ENCODE measurements at regions not wholly inside any gene's neighbourhood (a gene's known extent, or its start where the extent isn't known, plus 50 kb on each side); places are given as distances from the start of the nearest gene placed in this dataset.
"Not testable (repeated sequence)": the region's sequence is repeated elsewhere in the genome, so short reads cannot be mapped to it uniquely, and the experiment has no call there.

- no peaks in the 10 kb centered on the region for H3K9me2 ChIP-seq (ENCODE audit: insufficient read depth)
- no peaks in the 10 kb centered on the region for H3K36me3 ChIP-seq (ENCODE audit: control insufficient read depth in 1 of 2, insufficient read depth in 2 of 2, low read length in 2 of 2)
- H3K27ac ChIP-seq (ENCODE audit: low read depth, low read length), result no peak overlapping the region
- ChIA-PET POLR2A (no interaction called here), RAD21 (ENCODE audit: low non-redundant PET in 1 of 2, low total read pairs in 2 of 2, uncharacterized antibody in 2 of 2, unreplicated experiment in 2 of 2) (no interaction called here), CTCF (no interaction called here)
- ATAC-seq (no peak), DNase-seq (ENCODE audit: low read depth, low spot score) (no peak)
- no peak overlapping the region for H3K9ac ChIP-seq (ENCODE audit: low read length)
- no peaks in the 10 kb centered on the region for H3K79me2 ChIP-seq (ENCODE audit: insufficient read depth, low read length)
- H3K27me3 ChIP-seq (ENCODE audit: insufficient read depth, low read length), result no peaks in the 10 kb centered on the region
- H3K4me3 ChIP-seq (replicated peaks in 1 of 2; ENCODE audit: low read depth in 1 of 2, low read length in 2 of 2), result no peak overlapping the region
- TF ChIP-seq JUND (IDR thresholded peaks at IDR 0.05), result no peak
- TF ChIP-seq FOSL1 (IDR thresholded peaks at IDR 0.05; ENCODE audit: low read depth), result no peak
- TF ChIP-seq REST (IDR thresholded peaks at IDR 0.05; ENCODE audit: low read depth), result no peak
- TF ChIP-seq EZH2phosphoT487 (IDR thresholded peaks at IDR 0.05; ENCODE audit: borderline replicate concordance), result no peak
- no peaks in the 10 kb centered on the region for H3K4me1 ChIP-seq (ENCODE audit: control insufficient read depth in 1 of 2, insufficient read depth in 2 of 2, low read length in 2 of 2)
- no peaks in the 10 kb centered on the region for H3K9me3 ChIP-seq (ENCODE audit: control insufficient read depth in 1 of 2, insufficient read depth in 1 of 2, low read depth in 1 of 2, low read length in 2 of 2)
- intact Hi-C loops (cut with micrococcal nuclease), result no loop called here
- BruUV-seq (replicated peaks), result no TSS peak
- no peak overlapping the region for H3K4me2 ChIP-seq (ENCODE audit: low read length)
- no peaks in the 10 kb centered on the region for H4K20me1 ChIP-seq (ENCODE audit: insufficient read depth)
- H2AFZ ChIP-seq (ENCODE audit: low read depth, low read length, poor library complexity, severe bottlenecking), result no peak overlapping the region
These were observed 92.6 kb upstream of the TMTC4 start for GRCh38 chr13:100767192-100767591.

- H3K4me3 ChIP-seq (replicated peaks in 1 of 2; ENCODE audit: low read depth in 1 of 2, low read length in 2 of 2); H3K4me1 ChIP-seq (ENCODE audit: control insufficient read depth in 1 of 2, insufficient read depth in 2 of 2, low read length in 2 of 2); BruUV-seq (replicated peaks); H3K27ac ChIP-seq (ENCODE audit: low read depth, low read length); H3K9me2 ChIP-seq (ENCODE audit: insufficient read depth); H3K27me3 ChIP-seq (ENCODE audit: insufficient read depth, low read length); CTCF ChIA-PET; H3K4me2 ChIP-seq (ENCODE audit: low read length); H3K36me3 ChIP-seq (ENCODE audit: control insufficient read depth in 1 of 2, insufficient read depth in 2 of 2, low read length in 2 of 2); H2AFZ ChIP-seq (ENCODE audit: low read depth, low read length, poor library complexity, severe bottlenecking); POLR2A ChIA-PET; RAD21 ChIA-PET (ENCODE audit: low non-redundant PET in 1 of 2, low total read pairs in 2 of 2, uncharacterized antibody in 2 of 2, unreplicated experiment in 2 of 2); DNase-seq (ENCODE audit: low read depth, low spot score); ATAC-seq; intact Hi-C loops (cut with micrococcal nuclease); H3K9me3 ChIP-seq (ENCODE audit: control insufficient read depth in 1 of 2, insufficient read depth in 1 of 2, low read depth in 1 of 2, low read length in 2 of 2); H4K20me1 ChIP-seq (ENCODE audit: insufficient read depth); H3K9ac ChIP-seq (ENCODE audit: low read length); H3K79me2 ChIP-seq (ENCODE audit: insufficient read depth, low read length): not testable (repeated sequence)
These were observed 92.0 kb upstream of the TMTC4 start for GRCh38 chr13:100766570-100766969.

Measured in HCT116 (cell line).